Bronchial epithelial cell (primary cell): ENCODE measurements at regions not wholly inside any gene's neighbourhood (a gene's known extent, or its start where the extent isn't known, plus 50 kb on each side); places are given as distances from the start of the nearest gene placed in this dataset.
A peak's percentile ranks its signal among the peaks of the same experiment; 100 is the strongest.
"Not testable (repeated sequence)": the region's sequence is repeated elsewhere in the genome, so short reads cannot be mapped to it uniquely, and the experiment has no call there.

ENCODE experiments used
- DNase-seq: peaks from one replicate; pipeline ENCODE4 v3.0.0-alpha.2; 2010; ENCODE audit warnings: low read depth
- FAIRE-seq: peaks from 2 replicates; lab custom pipeline; 2011; peaks lifted over from hg19 to GRCh38; lab: Jason Lieb, UNC
- H3K27me3 ChIP-seq: 2 replicates; pipeline ENCODE4 v1.5.1; 2011; ENCODE audit warnings: low read length; ENCODE audit not compliant: control insufficient read depth, insufficient read depth
- H3K36me3 ChIP-seq: 2 replicates; pipeline ENCODE4 v1.5.1; 2011; ENCODE audit warnings: low read length; ENCODE audit not compliant: control insufficient read depth, insufficient read depth
- H3K4me3 ChIP-seq: 2 replicates; pipeline ENCODE4 v1.5.1; 2011; ENCODE audit warnings: mild to moderate bottlenecking, low read depth, low read length, control low read depth
- CTCF ChIP-seq: IDR thresholded peaks from 2 replicates; pipeline ENCODE4 v1.5.1; 2011; ENCODE audit warnings: mild to moderate bottlenecking, moderate library complexity, low read length, control low read depth, inconsistent platforms; ENCODE audit not compliant: insufficient read depth, severe bottlenecking

GRCh38 chr1:168468042-168468809 lies 75.6 kb downstream of the XCL2 start:
- DNase-seq (no peak), FAIRE-seq (no peak)
- TF ChIP-seq CTCF: no peak
- H3K4me3 ChIP-seq: no peak overlapping the region
- no peaks in the 10 kb centered on the region for H3K36me3 ChIP-seq
- no peaks in the 10 kb centered on the region for H3K27me3 ChIP-seq

- FAIRE-seq (no peak), DNase-seq (no peak)
- no peaks in the 10 kb centered on the region for H3K27me3 ChIP-seq
- H3K4me3 ChIP-seq: no peak overlapping the region
- no peak for TF ChIP-seq CTCF
- H3K36me3 ChIP-seq: no peaks in the 10 kb centered on the region
Measured at GRCh38 chr1:168467452-168467851, 76.3 kb downstream of the XCL2 start.

- FAIRE-seq: no peak
- H3K4me3 ChIP-seq: no peak overlapping the region
Measured at GRCh38 chr1:168466714-168467131, 77.1 kb downstream of the XCL2 start.

GRCh38 chr1:168466092-168466713 lies 77.6 kb downstream of the XCL2 start:
- no peaks in the 10 kb centered on the region for H3K36me3 ChIP-seq
- no peak for FAIRE-seq
- no peak overlapping the region for H3K4me3 ChIP-seq
- no peaks in the 10 kb centered on the region for H3K27me3 ChIP-seq
- peak; percentile 76 for DNase-seq
- TF ChIP-seq CTCF: no peak

More at GRCh38 chr1:168466714-168467131, 77.1 kb downstream of the XCL2 start:
- Histone ChIP-seq H3K27me3 (no peaks in the 10 kb centered on the region), H3K36me3 (no peaks in the 10 kb centered on the region)
- no peak for DNase-seq
- no peak for TF ChIP-seq CTCF

GRCh38 chr1:168461108-168461507 lies 82.7 kb downstream of the XCL2 start:
- not testable (repeated sequence) for FAIRE-seq, H3K27me3 ChIP-seq, H3K4me3 ChIP-seq, DNase-seq, H3K36me3 ChIP-seq

GRCh38 chr1:168457296-168457695 lies 86.5 kb downstream of the XCL2 start:
- not testable (repeated sequence) for H3K36me3 ChIP-seq, FAIRE-seq, H3K27me3 ChIP-seq, H3K4me3 ChIP-seq
- DNase-seq: peak; percentile 57
